ENCODE measurements at regions not wholly inside any gene's neighbourhood (a gene's known extent, or its start where the extent isn't known, plus 50 kb on each side); places are given as distances from the start of the nearest gene placed in this dataset.

DNA sequence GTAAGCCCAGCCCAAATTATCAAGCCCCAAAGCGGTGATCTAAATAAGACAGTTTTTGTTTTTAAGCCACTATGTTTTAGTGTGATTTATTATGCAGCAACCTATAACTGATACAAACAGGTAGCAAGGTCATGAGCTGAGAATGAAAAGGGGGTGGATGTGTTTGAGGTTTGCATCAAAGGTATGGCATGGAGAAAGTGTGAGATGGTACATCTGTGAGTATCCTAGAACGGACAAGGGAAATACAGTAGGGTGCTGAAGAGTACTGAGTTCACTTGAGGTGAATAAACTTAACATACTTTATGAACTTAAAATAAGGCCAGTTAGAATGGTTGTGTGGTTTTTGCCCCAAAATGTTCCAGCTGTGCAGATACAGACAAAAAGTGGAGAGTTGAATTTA lies 286.0 kb upstream of the B3GALT2 start:
- H3K27me3 ChIP-seq, result no peaks in the 10 kb centered on the region
- no peaks in the 10 kb centered on the region for H3K36me3 ChIP-seq
- no peak overlapping the region for H3K27ac ChIP-seq
- H3K9me3 ChIP-seq, result no peaks in the 10 kb centered on the region
- no peak for TF ChIP-seq CTCF (IDR thresholded peaks at IDR 0.05)
- no peak for TF ChIP-seq POLR2A (IDR thresholded peaks at IDR 0.05)
- ATAC-seq, result no peak
- H3K4me3 ChIP-seq, result no peak overlapping the region
- no peak for DNase-seq
- intact Hi-C loops (cut with DNase I), result no loop called here
- H3K4me1 ChIP-seq, result no peaks in the 10 kb centered on the region
- 97 to 98% (median 97%) methylated on average over 2 of the region's 2 CpGs for WGBS, 4 donors

DNA sequence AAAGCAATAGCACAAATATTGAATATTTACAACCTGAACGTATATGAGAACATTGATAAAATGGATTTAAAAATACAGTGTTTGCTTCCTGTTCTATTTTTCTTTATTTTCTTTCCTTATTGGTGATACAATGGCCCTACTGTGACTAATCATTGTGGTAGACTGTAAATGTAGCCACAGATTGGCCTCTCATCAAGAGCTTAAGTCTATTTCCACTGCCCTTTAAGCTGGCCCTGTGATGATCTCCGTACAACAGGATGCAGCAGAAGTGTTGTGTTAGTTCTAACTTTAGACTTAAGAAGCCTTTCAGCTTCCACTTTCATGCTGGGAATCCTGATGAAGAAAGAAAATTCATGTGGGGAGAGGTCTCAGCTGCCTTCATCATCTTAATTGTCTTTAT lies 285.6 kb upstream of the B3GALT2 start:
- H3K4me1 ChIP-seq, result no peaks in the 10 kb centered on the region
- DNase-seq (no peak), ATAC-seq (no peak)
- TF ChIP-seq CTCF (IDR thresholded peaks at IDR 0.05), result no peak
- TF ChIP-seq POLR2A (IDR thresholded peaks at IDR 0.05), result no peak
- no peaks in the 10 kb centered on the region for H3K9me3 ChIP-seq
- whole genome bisulfite sequencing, 4 donors, result 64 to 79% (median 70%) methylated on average over 2 of the region's 2 CpGs
- intact Hi-C loops (cut with DNase I), result no loop called here
- H3K36me3 ChIP-seq, result no peaks in the 10 kb centered on the region
- no peak overlapping the region for H3K4me3 ChIP-seq
- H3K27me3 ChIP-seq, result no peaks in the 10 kb centered on the region
- no peak overlapping the region for H3K27ac ChIP-seq

DNA sequence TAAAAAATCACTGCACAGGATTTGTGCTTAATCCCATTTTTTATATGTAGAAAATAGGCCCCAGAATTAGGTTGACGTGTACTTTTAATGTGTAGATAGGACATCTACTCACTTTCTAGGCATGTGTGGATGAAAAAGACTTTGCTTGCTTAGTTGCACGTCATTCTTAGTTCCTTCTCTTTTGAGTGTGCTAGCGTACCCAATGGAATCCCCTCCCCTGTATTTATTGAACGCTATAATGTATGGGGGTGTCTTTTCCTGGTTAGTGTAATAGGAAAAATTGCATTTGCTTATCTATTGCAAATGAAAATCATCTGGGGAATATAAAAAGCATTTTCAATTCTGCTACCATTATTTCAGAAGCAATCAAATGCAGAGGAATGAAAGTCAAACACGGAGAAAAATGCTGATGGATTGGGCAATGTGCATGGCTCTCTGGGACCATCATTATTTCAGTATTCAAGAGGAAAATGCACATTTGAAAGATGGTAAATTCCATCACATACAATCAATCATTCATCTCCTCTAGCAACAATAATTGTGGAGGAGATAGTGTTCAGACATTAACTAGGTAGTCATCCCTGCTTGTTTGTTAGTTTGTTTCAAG lies 277.0 kb upstream of the B3GALT2 start:
- no peak overlapping the region for H3K4me3 ChIP-seq
- ATAC-seq (no peak), DNase-seq (no peak)
- no peaks in the 10 kb centered on the region for H3K9me3 ChIP-seq
- H3K27ac ChIP-seq, result no peak overlapping the region
- intact Hi-C loops (cut with DNase I), result no loop called here
- H3K4me1 ChIP-seq, result peaks cover 0 to 6% (median 0%) of the 10 kb centered on the region in 12 donors
- H3K27me3 ChIP-seq, result no peaks in the 10 kb centered on the region
- no peaks in the 10 kb centered on the region for H3K36me3 ChIP-seq
- 87 to 91% (median 90%) methylated on average over 5 of the region's 5 CpGs for WGBS, 4 donors
- no peak for TF ChIP-seq POLR2A (IDR thresholded peaks at IDR 0.05)
- TF ChIP-seq CTCF (IDR thresholded peaks at IDR 0.05), result no peak

DNA sequence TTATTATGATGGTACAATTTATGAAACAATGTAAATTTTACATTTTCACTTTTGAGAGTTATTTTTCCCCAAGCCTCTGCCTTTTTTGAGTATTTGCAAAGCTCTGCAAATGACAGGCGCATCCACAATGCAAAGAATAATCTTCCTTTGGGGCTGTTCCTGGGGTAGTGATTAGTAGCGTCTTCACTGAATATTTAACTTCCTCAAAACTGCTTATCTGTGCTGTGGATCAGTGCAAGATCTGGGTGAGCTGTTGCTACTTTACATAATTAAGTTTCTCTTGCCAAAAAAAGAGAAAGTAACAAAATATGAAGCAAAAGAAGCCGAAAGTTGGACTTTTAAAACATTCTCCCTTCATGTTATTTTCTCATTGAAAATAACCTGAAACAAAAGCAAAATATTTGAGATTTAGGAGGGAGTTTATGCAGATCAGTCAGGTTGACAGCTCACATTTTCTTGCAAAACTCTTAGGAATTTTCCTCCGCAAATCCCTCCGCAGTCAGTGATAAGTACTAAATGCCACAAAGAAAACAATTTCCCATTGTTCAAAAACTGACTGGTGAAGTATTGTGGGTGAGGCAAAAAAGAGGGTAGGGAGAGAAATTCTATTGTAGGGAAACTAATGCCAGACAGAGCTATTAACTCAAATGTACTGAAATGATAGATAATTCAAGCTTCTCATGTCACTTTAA lies 276.4 kb upstream of the B3GALT2 start:
- DNase-seq (no peak), ATAC-seq (no peak)
- Histone ChIP-seq H3K4me1 (peaks cover 0 to 6% (median 0%) of the 10 kb centered on the region in 12 donors), H3K36me3 (no peaks in the 10 kb centered on the region), H3K27ac (no peak overlapping the region), H3K27me3 (no peaks in the 10 kb centered on the region), H3K9me3 (no peaks in the 10 kb centered on the region), H3K4me3 (no peak overlapping the region)
- WGBS, 4 donors, result 54 to 64% (median 60%) methylated on average over 5 of the region's 5 CpGs
- intact Hi-C loops (cut with DNase I), result no loop called here
- TF ChIP-seq POLR2A (IDR thresholded peaks at IDR 0.05), result no peak
- TF ChIP-seq CTCF (IDR thresholded peaks at IDR 0.05), result no peak

Data from heart left ventricle (tissue), 16 donors.